ENCODE measurements at regions not wholly inside any gene's neighbourhood (a gene's known extent, or its start where the extent isn't known, plus 50 kb on each side); places are given as distances from the start of the nearest gene placed in this dataset.

DNA sequence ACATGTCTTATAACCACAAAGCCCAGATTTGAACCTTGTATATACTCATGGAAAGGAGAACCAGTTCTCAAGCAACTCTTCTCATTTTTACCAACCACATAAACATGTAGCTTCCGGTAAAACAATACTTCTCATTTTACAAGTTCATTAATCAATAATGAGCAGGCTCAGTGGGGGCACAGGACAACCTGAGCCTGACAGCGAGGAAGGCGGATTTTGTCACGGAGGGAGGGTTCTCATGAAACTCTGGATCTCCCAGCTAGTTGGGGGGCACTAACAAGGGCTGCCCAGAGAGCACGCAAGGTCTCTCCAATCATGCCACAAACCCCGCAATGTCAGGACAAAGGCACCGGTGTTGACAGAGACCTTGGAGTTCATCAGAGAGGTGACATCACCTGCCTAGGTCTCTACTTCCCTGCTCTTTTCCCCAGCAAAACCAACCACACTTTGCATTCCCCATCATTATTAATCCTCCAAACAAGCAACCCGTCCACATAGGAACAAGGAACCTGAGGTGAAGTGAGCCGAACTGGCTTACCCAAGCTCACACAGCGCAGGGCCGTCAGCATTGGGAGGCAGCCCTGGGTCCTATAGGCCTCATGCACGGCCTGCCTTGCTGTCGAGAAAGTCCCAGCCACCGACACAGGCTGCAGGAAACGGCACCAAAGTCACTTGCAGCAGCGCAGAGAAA, 192.1 kb upstream of the KLF14 start:
- Histone ChIP-seq H3K9me3 (no peaks in the 10 kb centered on the region), H3K27me3 (no peaks in the 10 kb centered on the region), H3K4me1 (peaks cover 0 to 45% (median 22%) of the 10 kb centered on the region in 4 donors), H3K4me3 (no peak overlapping the region), H3K27ac (peak overlapping the region in 2 of 3 donors; percentile 63 to 65), H3K36me3 (no peaks in the 10 kb centered on the region)
- intact Hi-C loops (cut with DNase I), result no loop called here
- ATAC-seq (peak; percentile 8 to 37 (median 11)), DNase-seq (no peak)
- 53% methylated on average over 9 of the region's 16 CpGs for WGBS (ENCODE audit: insufficient coverage, low coverage, low lambda C conversion rate, missing lambda C conversion rate)
- TF ChIP-seq, protein P1, sequence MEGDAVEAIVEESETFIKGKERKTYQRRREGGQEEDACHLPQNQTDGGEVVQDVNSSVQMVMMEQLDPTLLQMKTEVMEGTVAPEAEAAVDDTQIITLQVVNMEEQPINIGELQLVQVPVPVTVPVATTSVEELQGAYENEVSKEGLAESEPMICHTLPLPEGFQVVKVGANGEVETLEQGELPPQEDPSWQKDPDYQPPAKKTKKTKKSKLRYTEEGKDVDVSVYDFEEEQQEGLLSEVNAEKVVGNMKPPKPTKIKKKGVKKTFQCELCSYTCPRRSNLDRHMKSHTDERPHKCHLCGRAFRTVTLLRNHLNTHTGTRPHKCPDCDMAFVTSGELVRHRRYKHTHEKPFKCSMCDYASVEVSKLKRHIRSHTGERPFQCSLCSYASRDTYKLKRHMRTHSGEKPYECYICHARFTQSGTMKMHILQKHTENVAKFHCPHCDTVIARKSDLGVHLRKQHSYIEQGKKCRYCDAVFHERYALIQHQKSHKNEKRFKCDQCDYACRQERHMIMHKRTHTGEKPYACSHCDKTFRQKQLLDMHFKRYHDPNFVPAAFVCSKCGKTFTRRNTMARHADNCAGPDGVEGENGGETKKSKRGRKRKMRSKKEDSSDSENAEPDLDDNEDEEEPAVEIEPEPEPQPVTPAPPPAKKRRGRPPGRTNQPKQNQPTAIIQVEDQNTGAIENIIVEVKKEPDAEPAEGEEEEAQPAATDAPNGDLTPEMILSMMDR (IDR thresholded peaks at IDR 0.05), result no peak
- no peak for TF ChIP-seq POLR2A (IDR thresholded peaks at IDR 0.05)

DNA sequence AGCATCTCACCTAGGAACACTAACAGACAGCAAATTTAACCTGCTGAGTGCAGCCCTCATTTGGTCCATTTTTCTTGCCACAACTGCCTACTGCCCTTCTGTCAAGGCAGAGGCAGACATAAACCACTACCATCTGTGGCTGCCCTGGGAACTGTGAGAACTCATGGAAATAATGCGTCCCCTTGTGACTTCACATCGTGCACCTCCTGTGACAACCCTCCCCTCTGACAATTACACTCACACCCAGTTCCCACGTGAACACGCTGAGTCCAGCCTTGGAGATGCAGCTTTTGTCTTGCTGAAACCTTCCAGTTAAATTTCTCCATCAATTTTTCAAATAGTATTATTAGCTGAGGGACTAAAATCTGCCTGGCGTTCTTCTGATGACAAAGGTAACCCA, 193.1 kb upstream of the KLF14 start:
- Histone ChIP-seq H3K4me1 (peaks cover 0 to 37% (median 18%) of the 10 kb centered on the region in 4 donors), H3K4me3 (no peak overlapping the region), H3K27me3 (no peaks in the 10 kb centered on the region), H3K9me3 (no peaks in the 10 kb centered on the region), H3K36me3 (no peaks in the 10 kb centered on the region), H3K27ac (no peak overlapping the region)
- intact Hi-C loops (cut with DNase I), result no loop called here
- no peak for DNase-seq
- no peak for ATAC-seq
- no peak for TF ChIP-seq POLR2A (IDR thresholded peaks at IDR 0.05)
- TF ChIP-seq, protein P1 (IDR thresholded peaks at IDR 0.05), result no peak
- WGBS (ENCODE audit: insufficient coverage, low coverage, low lambda C conversion rate, missing lambda C conversion rate), result 84% methylated on average over 5 of the region's 5 CpGs

DNA sequence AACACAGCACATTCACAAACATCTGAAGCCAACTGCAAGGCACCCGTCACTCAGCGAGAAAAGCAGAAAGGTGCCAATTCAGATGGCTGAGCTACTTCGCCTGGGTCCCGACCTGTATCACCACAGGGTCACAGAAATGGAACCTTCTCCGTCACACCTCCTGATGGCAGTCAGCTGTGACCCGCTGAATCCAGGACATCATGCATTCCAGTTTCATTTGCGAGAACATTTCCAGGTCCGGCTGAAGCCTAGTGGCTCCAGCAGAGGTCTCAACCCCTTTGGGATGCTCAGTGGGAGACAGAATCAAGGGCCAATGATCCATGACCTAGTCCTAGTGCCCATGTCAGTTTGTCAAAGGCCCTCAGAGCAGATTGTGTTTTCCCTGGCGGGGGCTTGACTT, 193.6 kb upstream of the KLF14 start:
- TF ChIP-seq POLR2A (IDR thresholded peaks at IDR 0.05), result no peak
- TF ChIP-seq, protein P1 (IDR thresholded peaks at IDR 0.05), result no peak
- no peaks in the 10 kb centered on the region for H3K27me3 ChIP-seq
- DNase-seq (no peak), ATAC-seq (no peak)
- H3K27ac ChIP-seq, result no peak overlapping the region
- 81% methylated on average over 9 of the region's 9 CpGs for WGBS (ENCODE audit: insufficient coverage, low coverage, low lambda C conversion rate, missing lambda C conversion rate)
- no peaks in the 10 kb centered on the region for H3K36me3 ChIP-seq
- H3K9me3 ChIP-seq, result no peaks in the 10 kb centered on the region
- peaks cover 0 to 32% (median 15%) of the 10 kb centered on the region in 4 donors for H3K4me1 ChIP-seq
- H3K4me3 ChIP-seq, result no peak overlapping the region
- intact Hi-C loops (cut with DNase I), result no loop called here

DNA sequence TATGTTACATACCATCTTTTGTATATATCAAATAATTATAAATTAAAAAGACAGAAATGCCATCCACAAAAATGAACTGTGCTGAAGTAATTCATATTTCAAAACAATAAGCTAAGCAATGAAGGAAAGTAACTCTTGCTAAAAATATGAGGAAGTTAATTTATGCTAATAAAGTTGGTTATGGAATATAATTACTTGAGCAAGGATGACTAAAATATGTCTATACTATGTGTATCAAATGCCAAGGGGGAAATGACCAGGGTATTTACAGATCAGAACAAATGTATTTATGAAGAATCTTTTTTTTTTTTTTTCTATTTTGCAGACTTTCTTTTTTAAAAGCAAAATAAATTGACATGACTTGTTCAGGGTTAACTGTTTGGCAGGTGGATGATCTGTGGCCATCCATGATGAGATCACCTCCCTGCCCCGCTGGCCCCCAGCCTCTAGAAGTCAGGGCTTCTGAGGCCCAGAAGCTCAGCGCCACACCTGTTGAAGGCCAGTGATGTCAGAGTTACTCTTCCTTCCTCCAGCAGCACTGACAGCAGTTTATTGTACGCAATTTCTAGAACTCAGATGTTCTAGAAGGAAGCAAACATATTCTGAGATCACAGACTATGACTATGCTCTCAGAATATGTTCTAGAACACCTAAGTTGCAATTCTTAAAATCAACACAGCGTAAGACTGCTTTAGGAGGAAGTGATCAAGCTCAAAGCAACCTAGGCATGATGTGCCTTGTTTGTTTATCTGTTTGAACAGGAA, 196.1 kb upstream of the KLF14 start:
- H3K4me1 ChIP-seq, result peaks cover 0 to 19% (median 7%) of the 10 kb centered on the region in 4 donors

More for the DNA sequence above, 196.1 kb upstream of the KLF14 start:
- WGBS (ENCODE audit: insufficient coverage, low coverage, low lambda C conversion rate, missing lambda C conversion rate), result 52% methylated on average over 4 of the region's 4 CpGs
- no peak for TF ChIP-seq POLR2A (IDR thresholded peaks at IDR 0.05)
- TF ChIP-seq, protein P1 (IDR thresholded peaks at IDR 0.05), result no peak
- Histone ChIP-seq H3K4me3 (no peak overlapping the region), H3K27me3 (no peaks in the 10 kb centered on the region), H3K27ac (peak overlapping the region; percentile 3 to 44 (median 12)), H3K9me3 (no peaks in the 10 kb centered on the region), H3K36me3 (no peaks in the 10 kb centered on the region)
- ATAC-seq (peak; percentile 28 to 68 (median 53)), DNase-seq (peak in 1 of 3 donors; percentile 74)
- intact Hi-C loops (cut with DNase I), result no loop called here
